ENCODE measurements at regions not wholly inside any gene's neighbourhood (a gene's known extent, or its start where the extent isn't known, plus 50 kb on each side); places are given as distances from the start of the nearest gene placed in this dataset.
"Not testable (repeated sequence)": the region's sequence is repeated elsewhere in the genome, so short reads cannot be mapped to it uniquely, and the experiment has no call there.

- TF ChIP-seq EP300 (IDR thresholded peaks at IDR 0.05) (no peak), CTCF (IDR thresholded peaks at IDR 0.05) (no peak), POLR2AphosphoS5 (IDR thresholded peaks at IDR 0.05) (no peak), POLR2A (IDR thresholded peaks at IDR 0.05) (no peak)
- H3K9me3 ChIP-seq: no peaks in the 10 kb centered on the region
- no peaks in the 10 kb centered on the region for H3K36me3 ChIP-seq
- no peak for DNase-seq
- no peaks in the 10 kb centered on the region for H3K4me1 ChIP-seq
- intact Hi-C loops (cut with DNase I): no loop called here
- no peak overlapping the region for H3K4me3 ChIP-seq
- H3K27me3 ChIP-seq: no peaks in the 10 kb centered on the region
- WGBS, 2 donors: 86 to 92% methylated on average over 9 of the region's 9 CpGs
- no peak overlapping the region for H3K27ac ChIP-seq
Measured at GRCh38 chr18:55953326-55953725, 365.3 kb upstream of the TCF4 start.

GRCh38 chr18:55951738-55952137 is 363.7 kb upstream of the TCF4 start:
- H3K36me3 ChIP-seq; H3K4me3 ChIP-seq; H3K27ac ChIP-seq; H3K9me3 ChIP-seq; H3K4me1 ChIP-seq; intact Hi-C loops (cut with DNase I); DNase-seq; H3K27me3 ChIP-seq: not testable (repeated sequence)
- 82 to 83% methylated on average over 7 of the region's 7 CpGs for WGBS, 2 donors

GRCh38 chr18:55950379-55951166 is 362.6 kb upstream of the TCF4 start:
- no peaks in the 10 kb centered on the region for H3K27me3 ChIP-seq
- H3K4me3 ChIP-seq: no peak overlapping the region
- H3K9me3 ChIP-seq: no peaks in the 10 kb centered on the region
- TF ChIP-seq POLR2A (IDR thresholded peaks at IDR 0.05): no peak
- no peak for TF ChIP-seq CTCF (IDR thresholded peaks at IDR 0.05)
- intact Hi-C loops (cut with DNase I): no loop called here
- H3K27ac ChIP-seq: no peak overlapping the region
- WGBS, 2 donors: 83 to 92% methylated on average over 14 of the region's 14 CpGs
- H3K36me3 ChIP-seq: no peaks in the 10 kb centered on the region
- H3K4me1 ChIP-seq: no peaks in the 10 kb centered on the region
- no peak for DNase-seq

- intact Hi-C loops (cut with DNase I): no loop called here
- H3K4me1 ChIP-seq: no peaks in the 10 kb centered on the region
- H3K27ac ChIP-seq: no peak overlapping the region
- TF ChIP-seq EP300 (IDR thresholded peaks at IDR 0.05) (no peak), POLR2AphosphoS5 (IDR thresholded peaks at IDR 0.05) (no peak), POLR2A (IDR thresholded peaks at IDR 0.05) (no peak), CTCF (IDR thresholded peaks at IDR 0.05) (no peak)
- DNase-seq: no peak
- H3K36me3 ChIP-seq: no peaks in the 10 kb centered on the region
- H3K27me3 ChIP-seq: no peaks in the 10 kb centered on the region
- H3K9me3 ChIP-seq: peaks cover 0 to 6% (median 3%) of the 10 kb centered on the region in 4 donors
- H3K4me3 ChIP-seq: no peak overlapping the region
Measured at GRCh38 chr18:55934821-55935220, 346.8 kb upstream of the TCF4 start.

GRCh38 chr18:55932675-55933074 is 344.7 kb upstream of the TCF4 start:
- intact Hi-C loops (cut with DNase I): no loop called here
- H3K36me3 ChIP-seq: no peaks in the 10 kb centered on the region
- H3K27ac ChIP-seq: no peak overlapping the region
- WGBS, 2 donors: 91 to 95% methylated on average over 1 of the region's 1 CpG
- DNase-seq: no peak
- H3K9me3 ChIP-seq: peaks cover 0 to 5% (median 2%) of the 10 kb centered on the region in 4 donors
- H3K4me3 ChIP-seq: no peak overlapping the region
- H3K27me3 ChIP-seq: no peaks in the 10 kb centered on the region
- no peak for TF ChIP-seq CTCF (IDR thresholded peaks at IDR 0.05)
- no peak for TF ChIP-seq POLR2A (IDR thresholded peaks at IDR 0.05)
- no peak for TF ChIP-seq EP300 (IDR thresholded peaks at IDR 0.05)
- TF ChIP-seq POLR2AphosphoS5 (IDR thresholded peaks at IDR 0.05): no peak
- no peaks in the 10 kb centered on the region for H3K4me1 ChIP-seq

All from sigmoid colon (tissue), 6 donors.